CD4-positive, alpha-beta T cell treated with Interleukin-21 for 1 hour (primary cell): ENCODE measurements at regions not wholly inside any gene's neighbourhood (a gene's known extent, or its start where the extent isn't known, plus 50 kb on each side); places are given as distances from the start of the nearest gene placed in this dataset.
"Not testable (repeated sequence)": the region's sequence is repeated elsewhere in the genome, so short reads cannot be mapped to it uniquely, and the experiment has no call there.

Source experiments
- DNase-seq: peaks from one replicate; pipeline ENCODE4 v3.0.0-alpha.2; 2020

- DNase-seq, result no peak
Measured at GRCh38 chr2:240255811-240256703, 115.6 kb upstream of the OTOS start.

GRCh38 chr2:240256704-240257637, 116.5 kb upstream of the OTOS start:
- no peak for DNase-seq

- DNase-seq, result no peak
Measured at GRCh38 chr2:240257940-240258580, 117.6 kb upstream of the OTOS start.

GRCh38 chr2:240258685-240259084, 118.2 kb upstream of the OTOS start:
- DNase-seq, result no peak

GRCh38 chr2:240259201-240259923, 118.9 kb upstream of the OTOS start:
- no peak for DNase-seq

- DNase-seq, result no peak
Measured at GRCh38 chr2:240259924-240260529, 119.6 kb upstream of the OTOS start.

- no peak for DNase-seq
Measured at GRCh38 chr2:240260664-240261063, 120.2 kb upstream of the OTOS start.

- not testable (repeated sequence) for DNase-seq
Measured at GRCh38 chr2:240262578-240262977, 122.1 kb upstream of the OTOS start.

- no peak for DNase-seq
Measured at GRCh38 chr2:240269380-240269779, 128.9 kb upstream of the OTOS start.

GRCh38 chr2:240269886-240270285, 129.4 kb upstream of the OTOS start:
- no peak for DNase-seq

GRCh38 chr2:240271716-240272341, 131.4 kb upstream of the OTOS start:
- no peak for DNase-seq

GRCh38 chr2:240275386-240275785, 134.9 kb upstream of the OTOS start:
- no peak for DNase-seq

GRCh38 chr2:240277073-240277806, 136.8 kb upstream of the OTOS start:
- no peak for DNase-seq

GRCh38 chr2:240277807-240278522, 137.5 kb upstream of the OTOS start:
- DNase-seq, result no peak

- no peak for DNase-seq
Measured at GRCh38 chr2:240278661-240279060, 138.2 kb upstream of the OTOS start.

- no peak for DNase-seq
Measured at GRCh38 chr2:240280621-240281020, 140.2 kb upstream of the OTOS start.

GRCh38 chr2:240284503-240285259, 144.2 kb upstream of the OTOS start:
- DNase-seq, result no peak

- no peak for DNase-seq
Measured at GRCh38 chr2:240285725-240286124, 145.3 kb upstream of the OTOS start.

- no peak for DNase-seq
Measured at GRCh38 chr2:240286596-240286995, 146.1 kb upstream of the OTOS start.
